SJCRH30 (cell line): ENCODE measurements at regions not wholly inside any gene's neighbourhood (a gene's known extent, or its start where the extent isn't known, plus 50 kb on each side); places are given as distances from the start of the nearest gene placed in this dataset.

Experiments used
- DNase-seq, 2 experiments: peaks; one replicate each; pipeline ENCODE4 v3.0.0-alpha.2; 2015 to 2020
- H3K27ac ChIP-seq: fragments of 250-450 bp; sonication (Bioruptor Pico); 2 replicates; pipeline ENCODE4 v1.5.1; 2020; ENCODE audit warnings: mild to moderate bottlenecking, moderate library complexity
- H3K27me3 ChIP-seq: fragments of 250-450 bp; sonication (Bioruptor Pico); 2 replicates; pipeline ENCODE4 v1.5.1; 2020; ENCODE audit warnings: mild to moderate bottlenecking, moderate library complexity
- H3K36me3 ChIP-seq: fragments of 250-450 bp; sonication (Bioruptor Pico); 2 replicates; pipeline ENCODE4 v1.5.1; 2020; ENCODE audit warnings: mild to moderate bottlenecking, moderate library complexity
- H3K4me1 ChIP-seq: fragments of 250-450 bp; sonication (Bioruptor Pico); 2 replicates; pipeline ENCODE4 v1.5.1; 2020; ENCODE audit warnings: mild to moderate bottlenecking, moderate library complexity
- H3K4me3 ChIP-seq: fragments of 250-450 bp; sonication (Bioruptor Pico); 2 replicates; pipeline ENCODE4 v1.5.1; 2020; ENCODE audit warnings: mild to moderate bottlenecking, moderate library complexity
- H3K9me3 ChIP-seq: fragments of 250-450 bp; sonication (Bioruptor Pico); replicated peaks from 2 replicates; pipeline ENCODE4 v1.5.1; 2020; ENCODE audit warnings: mild to moderate bottlenecking, moderate library complexity

GRCh38 chr2:237196866-237197618 lies 111.4 kb downstream of the COPS8 start:
- Histone ChIP-seq H3K27me3 (no peaks in the 10 kb centered on the region; the same call in 1 of the 2 replicates), H3K9me3 (no peaks in the 10 kb centered on the region), H3K27ac (no peak overlapping the region), H3K36me3 (no peaks in the 10 kb centered on the region), H3K4me1 (peaks cover 41% of the 10 kb centered on the region), H3K4me3 (no peak overlapping the region)
- DNase-seq = peak; percentile 69 to 84

- no peak overlapping the region for H3K27ac ChIP-seq
- no peaks in the 10 kb centered on the region for H3K9me3 ChIP-seq
Measured at GRCh38 chr2:237198164-237198855, 112.6 kb downstream of the COPS8 start.

GRCh38 chr2:237199082-237199481 lies 113.4 kb downstream of the COPS8 start:
- no peak overlapping the region for H3K4me3 ChIP-seq
- H3K27me3 ChIP-seq = no peaks in the 10 kb centered on the region
- H3K9me3 ChIP-seq = no peaks in the 10 kb centered on the region
- H3K4me1 ChIP-seq = peaks cover 45% of the 10 kb centered on the region
- H3K36me3 ChIP-seq = no peaks in the 10 kb centered on the region
- no peak overlapping the region for H3K27ac ChIP-seq
- DNase-seq = no peak

More at GRCh38 chr2:237198164-237198855, 112.6 kb downstream of the COPS8 start:
- DNase-seq = no peak
- peaks cover 45% of the 10 kb centered on the region for H3K4me1 ChIP-seq
- no peaks in the 10 kb centered on the region; the same call in 1 of the 2 replicates for H3K27me3 ChIP-seq
- no peaks in the 10 kb centered on the region for H3K36me3 ChIP-seq
- no peak overlapping the region for H3K4me3 ChIP-seq

GRCh38 chr2:237199577-237199976 lies 113.9 kb downstream of the COPS8 start:
- Histone ChIP-seq H3K27me3 (no peaks in the 10 kb centered on the region), H3K36me3 (no peaks in the 10 kb centered on the region), H3K4me3 (no peak overlapping the region), H3K9me3 (no peaks in the 10 kb centered on the region), H3K27ac (no peak overlapping the region), H3K4me1 (peaks cover 45% of the 10 kb centered on the region)
- DNase-seq = no peak

GRCh38 chr2:237200462-237200861 lies 114.8 kb downstream of the COPS8 start:
- H3K4me1 ChIP-seq = peaks cover 42% of the 10 kb centered on the region
- no peak for DNase-seq
- no peaks in the 10 kb centered on the region for H3K36me3 ChIP-seq
- no peaks in the 10 kb centered on the region for H3K27me3 ChIP-seq
- H3K9me3 ChIP-seq = no peaks in the 10 kb centered on the region
- H3K27ac ChIP-seq = no peak overlapping the region
- H3K4me3 ChIP-seq = no peak overlapping the region

DNA sequence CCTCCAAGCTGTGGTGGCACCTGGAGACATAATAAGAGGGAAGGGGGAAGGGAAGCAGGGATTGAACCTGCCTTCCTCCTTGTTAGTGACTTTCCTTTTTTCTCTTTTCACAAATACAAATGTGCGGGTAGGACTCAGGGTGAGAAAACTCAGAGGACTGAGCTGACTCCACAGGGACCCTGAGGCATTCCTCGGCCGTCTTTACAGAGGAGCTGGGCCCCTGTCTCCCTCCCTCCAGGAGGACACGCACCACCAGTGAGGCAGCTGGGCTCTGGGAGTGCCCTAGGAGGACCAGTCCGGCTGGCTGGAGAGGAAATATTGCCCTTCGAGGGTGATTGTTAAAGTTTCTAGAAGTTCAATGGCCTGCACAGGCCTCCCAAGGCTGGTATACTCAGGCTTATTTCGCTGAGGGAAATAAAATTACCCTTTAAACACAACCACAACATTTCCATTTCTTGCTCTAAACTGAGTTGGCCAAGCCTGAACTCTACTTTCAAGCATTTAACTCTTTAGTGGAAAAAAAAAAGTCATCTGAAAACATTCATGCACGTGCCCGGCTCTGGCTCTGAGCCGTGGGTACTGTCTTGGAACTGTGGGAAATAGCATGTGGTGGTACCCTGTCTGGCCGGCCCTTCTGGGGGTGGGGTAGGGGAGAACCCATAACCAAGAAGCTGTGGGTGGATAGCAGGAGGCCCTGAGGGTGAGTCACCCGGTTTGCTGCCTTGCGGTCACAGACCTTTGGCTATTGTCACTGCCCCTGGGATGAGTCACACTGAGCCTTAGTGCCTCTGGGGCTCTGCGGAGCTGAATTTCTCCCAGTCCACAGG lies 116.0 kb downstream of the COPS8 start:
- peak; percentile 66 for DNase-seq
- Histone ChIP-seq H3K27ac (no peak overlapping the region), H3K36me3 (no peaks in the 10 kb centered on the region)

GRCh38 chr2:237202288-237203030 lies 116.8 kb downstream of the COPS8 start:
- no peak overlapping the region for H3K27ac ChIP-seq
- peaks cover 22% of the 10 kb centered on the region for H3K4me1 ChIP-seq
- H3K27me3 ChIP-seq = peaks cover 7% of the 10 kb centered on the region; the same call in 1 of the 2 replicates

More for the DNA sequence above, 116.0 kb downstream of the COPS8 start:
- Histone ChIP-seq H3K27me3 (0 out of 2 replicates have a peak, but pooled peaks cover 3% of the 10 kb centered on the region), H3K4me3 (no peak overlapping the region), H3K4me1 (peaks cover 30% of the 10 kb centered on the region), H3K9me3 (no peaks in the 10 kb centered on the region)

GRCh38 chr2:237205043-237205541 lies 119.4 kb downstream of the COPS8 start:
- Histone ChIP-seq H3K9me3 (no peaks in the 10 kb centered on the region), H3K27ac (no peak overlapping the region), H3K4me3 (no peak overlapping the region), H3K36me3 (no peaks in the 10 kb centered on the region), H3K27me3 (peaks cover 7% of the 10 kb centered on the region; the same call in 1 of the 2 replicates), H3K4me1 (peaks cover 10% of the 10 kb centered on the region; the same call in 1 of the 2 replicates)
- DNase-seq = no peak

More at GRCh38 chr2:237202288-237203030, 116.8 kb downstream of the COPS8 start:
- H3K9me3 ChIP-seq = no peaks in the 10 kb centered on the region
- no peak for DNase-seq
- no peaks in the 10 kb centered on the region for H3K36me3 ChIP-seq
- no peak overlapping the region for H3K4me3 ChIP-seq

GRCh38 chr2:237205561-237205971 lies 119.9 kb downstream of the COPS8 start:
- no peaks in the 10 kb centered on the region for H3K36me3 ChIP-seq
- H3K4me3 ChIP-seq = no peak overlapping the region
- H3K4me1 ChIP-seq = peaks cover 10% of the 10 kb centered on the region; the same call in 1 of the 2 replicates
- H3K27ac ChIP-seq = no peak overlapping the region
- H3K27me3 ChIP-seq = peaks cover 7% of the 10 kb centered on the region; the same call in 1 of the 2 replicates
- no peak for DNase-seq
- no peaks in the 10 kb centered on the region for H3K9me3 ChIP-seq

DNA sequence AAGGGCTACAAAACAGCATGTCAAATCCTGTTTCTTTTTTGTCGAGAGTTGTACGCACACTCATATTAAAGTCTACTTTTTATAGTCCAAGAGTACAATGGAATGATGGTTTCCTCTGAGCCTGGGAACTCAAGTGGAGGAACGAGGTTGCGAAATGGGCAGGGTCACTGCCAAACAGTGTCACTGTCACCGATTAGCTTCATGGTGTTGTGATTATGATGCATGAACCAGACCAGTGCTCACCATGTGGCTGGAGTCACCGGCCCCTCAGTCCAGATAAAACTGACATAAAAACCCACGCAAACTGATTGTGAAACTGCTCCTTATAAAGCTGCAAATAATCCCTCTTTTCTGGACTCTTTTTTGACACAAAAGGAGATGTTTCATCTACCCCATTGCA lies 122.0 kb downstream of the COPS8 start:
- Histone ChIP-seq H3K27ac (no peak overlapping the region), H3K9me3 (no peaks in the 10 kb centered on the region; the same call in 1 of the 2 replicates), H3K4me3 (no peak overlapping the region), H3K4me1 (no peaks in the 10 kb centered on the region), H3K27me3 (peaks cover 7% of the 10 kb centered on the region; the same call in 1 of the 2 replicates), H3K36me3 (no peaks in the 10 kb centered on the region)
- no peak for DNase-seq

DNA sequence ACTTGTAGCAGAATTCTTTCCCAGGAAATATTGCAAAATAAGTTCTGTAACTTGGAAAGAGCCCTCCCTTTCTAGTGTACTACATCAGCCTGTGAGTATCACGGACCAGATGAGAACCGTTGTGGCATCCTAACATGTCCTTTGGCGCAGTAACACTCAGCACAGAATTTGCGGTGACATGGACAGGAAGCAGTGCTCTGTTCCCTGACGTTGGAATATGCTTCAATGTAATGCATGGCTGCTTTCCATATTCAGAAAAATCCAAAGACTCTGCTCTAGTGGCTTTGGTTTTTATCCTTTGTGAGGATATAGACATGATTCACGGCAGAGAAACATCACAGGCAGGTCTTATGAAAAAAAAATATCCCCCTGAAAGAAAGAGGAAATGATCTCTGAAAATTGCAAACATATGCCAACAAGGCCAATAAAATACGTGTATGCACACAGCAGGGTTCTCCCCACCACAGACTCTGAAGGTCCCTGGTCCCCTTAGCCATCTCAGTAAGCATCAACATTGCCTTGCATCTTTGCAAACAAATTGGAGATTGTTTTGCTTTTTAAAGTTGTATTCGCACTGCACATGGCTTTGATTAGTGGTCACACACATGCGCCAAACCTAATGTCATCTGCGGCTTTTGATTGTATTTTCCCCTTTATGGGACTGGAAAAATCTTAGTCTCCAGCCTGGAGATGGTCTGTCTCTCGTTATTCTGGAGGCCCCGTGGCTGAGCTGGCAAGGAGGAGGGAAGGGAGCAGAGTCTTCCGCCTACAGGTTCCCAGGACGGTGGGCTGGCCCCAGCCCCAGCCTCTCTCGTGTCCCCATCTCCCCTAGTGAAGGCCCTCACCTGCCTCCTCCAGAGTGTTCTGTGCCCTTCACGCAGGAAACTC lies 122.9 kb downstream of the COPS8 start:
- Histone ChIP-seq H3K27ac (no peak overlapping the region), H3K27me3 (peaks cover 7% of the 10 kb centered on the region; the same call in 1 of the 2 replicates), H3K4me1 (no peaks in the 10 kb centered on the region), H3K36me3 (no peaks in the 10 kb centered on the region), H3K4me3 (no peak overlapping the region), H3K9me3 (no peaks in the 10 kb centered on the region; the same call in 1 of the 2 replicates)
- no peak for DNase-seq

DNA sequence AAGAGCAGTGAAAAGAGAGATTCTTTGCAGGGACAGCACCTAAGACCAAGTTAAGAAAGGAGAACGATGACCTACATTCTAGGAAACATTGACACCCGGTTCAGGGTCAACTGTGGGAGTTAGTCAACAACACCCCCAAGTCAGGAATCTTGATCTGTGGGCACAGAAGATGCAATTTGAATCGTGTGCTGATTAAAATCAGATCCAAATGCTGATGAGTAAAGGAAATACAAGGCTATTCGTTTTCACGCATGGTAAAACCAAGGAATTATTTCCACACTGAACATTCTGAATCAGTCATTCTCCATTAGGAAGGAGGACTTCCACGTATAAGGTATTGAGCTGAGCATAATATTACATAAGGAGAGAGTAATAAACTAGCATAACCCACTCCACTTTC lies 124.2 kb downstream of the COPS8 start:
- Histone ChIP-seq H3K4me3 (no peak overlapping the region), H3K27me3 (peaks cover 7% of the 10 kb centered on the region; the same call in 1 of the 2 replicates), H3K27ac (no peak overlapping the region), H3K9me3 (no peaks in the 10 kb centered on the region; the same call in 1 of the 2 replicates), H3K36me3 (no peaks in the 10 kb centered on the region), H3K4me1 (no peaks in the 10 kb centered on the region)
- DNase-seq = no peak

- Histone ChIP-seq H3K27ac (no peak overlapping the region), H3K4me3 (no peak overlapping the region), H3K4me1 (no peaks in the 10 kb centered on the region), H3K9me3 (no peaks in the 10 kb centered on the region; the same call in 1 of the 2 replicates), H3K36me3 (no peaks in the 10 kb centered on the region), H3K27me3 (peaks cover 7% of the 10 kb centered on the region; the same call in 1 of the 2 replicates)
- DNase-seq = no peak
Measured at GRCh38 chr2:237210297-237210696, 124.6 kb downstream of the COPS8 start.
